ENCODE measurements at regions not wholly inside any gene's neighbourhood (a gene's known extent, or its start where the extent isn't known, plus 50 kb on each side); places are given as distances from the start of the nearest gene placed in this dataset.

DNA sequence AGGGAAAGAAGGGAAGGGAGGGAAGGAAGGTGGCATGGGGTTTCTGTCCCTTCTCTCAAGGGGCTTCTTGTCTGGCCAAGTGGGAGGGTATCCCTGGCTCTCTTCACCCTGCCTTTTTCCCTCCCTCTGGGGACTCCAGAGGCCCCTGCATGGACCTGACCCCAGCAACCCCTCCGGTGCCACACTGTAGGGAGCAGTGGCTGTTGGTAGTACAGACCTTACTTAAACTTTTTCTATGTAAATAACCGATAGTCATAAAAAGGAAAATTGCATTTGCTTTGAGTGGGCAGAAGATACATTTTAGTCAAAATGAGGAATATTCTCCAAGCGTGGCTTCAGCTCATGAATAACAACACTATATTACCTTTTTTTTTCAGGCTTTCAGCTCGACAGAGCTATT lies 1384.0 kb downstream of the BRD1 start:
- Histone ChIP-seq H3K36me3 (no peaks in the 10 kb centered on the region), H3K4me3 (no peak overlapping the region), H3K27ac (no peak overlapping the region), H3K4me1 (no peaks in the 10 kb centered on the region), H3K27me3 (peaks cover 0 to 2% (median 0%) of the 10 kb centered on the region in 3 donors), H3K9me3 (no peaks in the 10 kb centered on the region)
- TF ChIP-seq EP300 (IDR thresholded peaks at IDR 0.05) (no peak), POLR2AphosphoS5 (IDR thresholded peaks at IDR 0.05) (no peak), POLR2A (IDR thresholded peaks at IDR 0.05) (no peak)
- TF ChIP-seq, protein P1, sequence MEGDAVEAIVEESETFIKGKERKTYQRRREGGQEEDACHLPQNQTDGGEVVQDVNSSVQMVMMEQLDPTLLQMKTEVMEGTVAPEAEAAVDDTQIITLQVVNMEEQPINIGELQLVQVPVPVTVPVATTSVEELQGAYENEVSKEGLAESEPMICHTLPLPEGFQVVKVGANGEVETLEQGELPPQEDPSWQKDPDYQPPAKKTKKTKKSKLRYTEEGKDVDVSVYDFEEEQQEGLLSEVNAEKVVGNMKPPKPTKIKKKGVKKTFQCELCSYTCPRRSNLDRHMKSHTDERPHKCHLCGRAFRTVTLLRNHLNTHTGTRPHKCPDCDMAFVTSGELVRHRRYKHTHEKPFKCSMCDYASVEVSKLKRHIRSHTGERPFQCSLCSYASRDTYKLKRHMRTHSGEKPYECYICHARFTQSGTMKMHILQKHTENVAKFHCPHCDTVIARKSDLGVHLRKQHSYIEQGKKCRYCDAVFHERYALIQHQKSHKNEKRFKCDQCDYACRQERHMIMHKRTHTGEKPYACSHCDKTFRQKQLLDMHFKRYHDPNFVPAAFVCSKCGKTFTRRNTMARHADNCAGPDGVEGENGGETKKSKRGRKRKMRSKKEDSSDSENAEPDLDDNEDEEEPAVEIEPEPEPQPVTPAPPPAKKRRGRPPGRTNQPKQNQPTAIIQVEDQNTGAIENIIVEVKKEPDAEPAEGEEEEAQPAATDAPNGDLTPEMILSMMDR (IDR thresholded peaks at IDR 0.05) = no peak
- 71 to 77% methylated on average over 4 of the region's 4 CpGs for WGBS, 2 donors
- no peak for DNase-seq
- intact Hi-C loops (cut with DNase I) = no loop called here

- Histone ChIP-seq H3K36me3 (no peaks in the 10 kb centered on the region), H3K27me3 (peaks cover 0 to 2% (median 0%) of the 10 kb centered on the region in 3 donors), H3K4me1 (no peaks in the 10 kb centered on the region), H3K27ac (no peak overlapping the region), H3K4me3 (no peak overlapping the region), H3K9me3 (no peaks in the 10 kb centered on the region)
- 55 to 79% methylated on average over 8 of the region's 8 CpGs for WGBS, 2 donors
- intact Hi-C loops (cut with DNase I) = no loop called here
- no peak for DNase-seq
- TF ChIP-seq, protein P1 (IDR thresholded peaks at IDR 0.05) = no peak
- TF ChIP-seq POLR2A (IDR thresholded peaks at IDR 0.05) (no peak), POLR2AphosphoS5 (IDR thresholded peaks at IDR 0.05) (no peak), EP300 (IDR thresholded peaks at IDR 0.05) (no peak)
Observed at GRCh38 chr22:48442663-48443062, 1385.0 kb downstream of the BRD1 start.

DNA sequence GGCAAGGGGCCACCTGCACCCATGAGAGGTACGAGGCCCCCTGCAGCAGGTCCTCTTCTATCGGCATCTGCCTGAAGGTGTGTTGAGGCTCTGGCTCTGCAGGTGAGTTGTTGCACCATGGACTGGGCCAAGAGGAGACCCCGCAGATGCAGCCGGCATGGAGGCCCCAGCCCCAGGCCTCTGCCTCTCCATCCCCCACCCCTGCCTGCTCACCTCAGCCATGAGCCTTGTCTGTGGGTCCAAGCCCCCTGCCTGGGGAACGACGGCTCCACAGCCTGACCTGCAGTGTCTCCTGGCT lies 1386.2 kb downstream of the BRD1 start:
- Histone ChIP-seq H3K4me1 (no peaks in the 10 kb centered on the region), H3K27ac (no peak overlapping the region), H3K4me3 (no peak overlapping the region), H3K36me3 (no peaks in the 10 kb centered on the region), H3K27me3 (no peaks in the 10 kb centered on the region), H3K9me3 (no peaks in the 10 kb centered on the region)
- WGBS, 2 donors = 76 to 85% methylated on average over 6 of the region's 6 CpGs
- no peak for TF ChIP-seq POLR2A (IDR thresholded peaks at IDR 0.05)
- no peak for TF ChIP-seq POLR2AphosphoS5 (IDR thresholded peaks at IDR 0.05)
- TF ChIP-seq, protein P1 (IDR thresholded peaks at IDR 0.05) = no peak
- no peak for TF ChIP-seq EP300 (IDR thresholded peaks at IDR 0.05)
- DNase-seq = no peak
- intact Hi-C loops (cut with DNase I) = no loop called here

DNA sequence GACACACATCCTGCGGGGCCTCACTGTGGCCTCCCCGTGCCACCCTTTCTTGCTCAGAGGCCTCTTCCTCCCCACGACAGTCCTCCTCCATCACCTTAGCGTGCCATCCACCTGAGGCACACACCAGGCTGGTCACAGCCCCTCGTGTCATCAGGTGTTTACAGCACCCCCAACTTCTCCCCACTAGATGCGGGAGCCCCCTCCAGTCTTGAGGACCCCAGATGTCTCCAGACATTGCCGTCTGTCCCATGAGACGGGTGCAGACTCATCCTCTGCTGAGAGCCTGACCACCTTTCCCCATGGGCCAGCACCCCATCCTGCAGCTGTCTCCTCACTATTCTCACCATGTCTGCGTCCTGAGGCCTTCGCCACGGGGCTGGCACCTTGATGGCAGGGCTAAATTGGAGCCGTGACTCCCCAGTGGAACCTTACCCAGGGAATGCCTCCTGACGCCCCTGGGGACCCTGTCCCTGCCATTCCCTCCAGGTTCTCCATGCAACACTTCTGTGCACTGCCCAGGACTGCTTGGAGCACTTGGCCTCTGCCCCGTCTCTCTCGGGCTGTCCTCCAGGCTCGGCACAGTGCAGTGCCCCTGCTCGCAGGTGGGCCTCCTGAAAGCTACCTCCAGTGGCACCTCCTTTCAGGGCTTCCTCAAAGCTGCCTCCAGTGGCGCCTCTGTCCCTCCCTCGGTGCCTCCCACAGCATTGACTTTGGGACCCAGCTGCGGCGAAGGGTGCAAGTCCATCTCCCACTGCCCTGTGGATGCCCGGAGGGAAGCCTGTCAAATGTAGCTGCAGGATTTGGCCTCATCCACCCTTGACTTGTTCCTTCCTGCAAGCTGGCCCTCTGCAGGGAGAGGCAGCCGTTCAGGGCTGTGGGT lies 1386.8 kb downstream of the BRD1 start:
- Histone ChIP-seq H3K27me3 (no peaks in the 10 kb centered on the region), H3K4me3 (no peak overlapping the region), H3K27ac (no peak overlapping the region), H3K36me3 (no peaks in the 10 kb centered on the region), H3K9me3 (no peaks in the 10 kb centered on the region), H3K4me1 (no peaks in the 10 kb centered on the region)
- intact Hi-C loops (cut with DNase I) = no loop called here
- WGBS, 2 donors = 83 to 87% methylated on average over 23 of the region's 23 CpGs
- TF ChIP-seq POLR2AphosphoS5 (IDR thresholded peaks at IDR 0.05) = no peak
- TF ChIP-seq, protein P1 (IDR thresholded peaks at IDR 0.05) = no peak
- TF ChIP-seq EP300 (IDR thresholded peaks at IDR 0.05) = no peak
- no peak for TF ChIP-seq POLR2A (IDR thresholded peaks at IDR 0.05)
- no peak for DNase-seq

- no peak for DNase-seq
- Histone ChIP-seq H3K4me1 (no peaks in the 10 kb centered on the region), H3K36me3 (no peaks in the 10 kb centered on the region), H3K9me3 (no peaks in the 10 kb centered on the region), H3K4me3 (no peak overlapping the region), H3K27me3 (no peaks in the 10 kb centered on the region), H3K27ac (no peak overlapping the region)
- TF ChIP-seq EP300 (IDR thresholded peaks at IDR 0.05) (no peak), POLR2AphosphoS5 (IDR thresholded peaks at IDR 0.05) (no peak)
- TF ChIP-seq, protein P1 (IDR thresholded peaks at IDR 0.05) = no peak
- intact Hi-C loops (cut with DNase I) = no loop called here
- WGBS, 2 donors = 89 to 93% methylated on average over 22 of the region's 22 CpGs
Observed at GRCh38 chr22:48440176-48440575, 1387.5 kb downstream of the BRD1 start.
